Glutamatergic neuron (in vitro differentiated cells): ENCODE measurements at regions not wholly inside any gene's neighbourhood (a gene's known extent, or its start where the extent isn't known, plus 50 kb on each side); places are given as distances from the start of the nearest gene placed in this dataset.
"Not testable (repeated sequence)": the region's sequence is repeated elsewhere in the genome, so short reads cannot be mapped to it uniquely, and the experiment has no call there.

Experiments used
- DNase-seq: peaks from one replicate; pipeline ENCODE4 v3.0.0; 2022
- H3K27ac Mint-ChIP-seq: one replicate; pipeline ENCODE4 v1.8.0; 2020; ENCODE audit warnings: mild to moderate bottlenecking, mixed read lengths, inconsistent platforms; ENCODE audit not compliant: unreplicated experiment
- H3K27me3 Mint-ChIP-seq: one replicate; pipeline ENCODE4 v1.8.0; 2020; ENCODE audit warnings: mild to moderate bottlenecking, moderate library complexity, mixed read lengths, inconsistent platforms; ENCODE audit not compliant: unreplicated experiment
- H3K36me3 Mint-ChIP-seq: one replicate; pipeline ENCODE4 v1.8.0; 2020; ENCODE audit warnings: mild to moderate bottlenecking, mixed read lengths, inconsistent platforms; ENCODE audit not compliant: unreplicated experiment
- H3K4me1 Mint-ChIP-seq: one replicate; pipeline ENCODE4 v1.8.0; 2020; ENCODE audit warnings: mild to moderate bottlenecking, low read depth, mixed read lengths, inconsistent platforms; ENCODE audit not compliant: unreplicated experiment
- H3K4me3 Mint-ChIP-seq: one replicate; pipeline ENCODE4 v1.8.0; 2020; ENCODE audit warnings: mild to moderate bottlenecking, mixed read lengths, inconsistent platforms; ENCODE audit not compliant: unreplicated experiment
- H3K9me3 Mint-ChIP-seq: one replicate; pipeline ENCODE4 v1.8.0; 2020; ENCODE audit warnings: mild to moderate bottlenecking, moderate library complexity, mixed read lengths, inconsistent platforms; ENCODE audit not compliant: unreplicated experiment
- CTCF ChIP-seq: fragments of 200-600 bp; sonication (generic); IDR thresholded peaks from one replicate; pipeline ENCODE4 v1.5.0; 2021; ENCODE audit not compliant: partially characterized antibody, unreplicated experiment

- Mint-ChIP-seq H3K36me3 (peaks cover 28% of the 10 kb centered on the region), H3K4me1 (no peaks in the 10 kb centered on the region), H3K27me3 (peaks cover 5% of the 10 kb centered on the region), H3K4me3 (no peak overlapping the region), H3K27ac (no peak overlapping the region), H3K9me3 (peaks cover 4% of the 10 kb centered on the region)
- TF ChIP-seq CTCF: no peak
- DNase-seq: no peak
Observed at GRCh38 chr10:123392182-123392963, 238.2 kb downstream of the BUB3 start.

- Mint-ChIP-seq H3K4me3 (no peak overlapping the region), H3K27me3 (peaks cover 4% of the 10 kb centered on the region), H3K27ac (no peak overlapping the region), H3K36me3 (peaks cover 23% of the 10 kb centered on the region), H3K4me1 (no peaks in the 10 kb centered on the region), H3K9me3 (peaks cover 2% of the 10 kb centered on the region)
- no peak for TF ChIP-seq CTCF
- no peak for DNase-seq
Observed at GRCh38 chr10:123393170-123393569, 239.0 kb downstream of the BUB3 start.

- Mint-ChIP-seq H3K4me1 (no peaks in the 10 kb centered on the region), H3K9me3 (peaks cover 5% of the 10 kb centered on the region), H3K27ac (no peak overlapping the region), H3K27me3 (peaks cover 4% of the 10 kb centered on the region), H3K36me3 (peaks cover 14% of the 10 kb centered on the region), H3K4me3 (no peak overlapping the region)
- no peak for DNase-seq
- no peak for TF ChIP-seq CTCF
Observed at GRCh38 chr10:123394382-123394781, 240.2 kb downstream of the BUB3 start.

GRCh38 chr10:123395234-123395633 is 241.0 kb downstream of the BUB3 start:
- not testable (repeated sequence) for H3K27ac Mint-ChIP-seq, H3K9me3 Mint-ChIP-seq, H3K4me3 Mint-ChIP-seq, H3K27me3 Mint-ChIP-seq, H3K4me1 Mint-ChIP-seq, DNase-seq
- H3K36me3 Mint-ChIP-seq: peaks cover 11% of the 10 kb centered on the region

- Mint-ChIP-seq H3K4me1 (no peaks in the 10 kb centered on the region), H3K27ac (no peak overlapping the region), H3K36me3 (peaks cover 11% of the 10 kb centered on the region), H3K27me3 (peaks cover 6% of the 10 kb centered on the region), H3K9me3 (peaks cover 7% of the 10 kb centered on the region), H3K4me3 (no peak overlapping the region)
- no peak for TF ChIP-seq CTCF
- no peak for DNase-seq
Observed at GRCh38 chr10:123395906-123396305, 241.7 kb downstream of the BUB3 start.
